ENCODE measurements at regions not wholly inside any gene's neighbourhood (a gene's known extent, or its start where the extent isn't known, plus 50 kb on each side); places are given as distances from the start of the nearest gene placed in this dataset.

- Histone ChIP-seq H3K9ac (ENCODE audit: low read length) (no peak overlapping the region), H3K4me3 (ENCODE audit: low read length) (no peak overlapping the region), H3K9me2 (ENCODE audit: insufficient read depth, low read length) (no peaks in the 10 kb centered on the region)
Measured at GRCh38 chr1:221309723-221310122, 430.5 kb downstream of the HLX start.

GRCh38 chr1:221310180-221310579 is 430.9 kb downstream of the HLX start:
- H3F3A ChIP-seq (ENCODE audit: insufficient read depth, low read length, poor library complexity, severe bottlenecking) = no peaks in the 10 kb centered on the region

More at GRCh38 chr1:221309723-221310122, 430.5 kb downstream of the HLX start:
- TF ChIP-seq REST (IDR thresholded peaks at IDR 0.05; ENCODE audit: borderline replicate concordance) (no peak), MXI1 (conservative IDR thresholded peaks at IDR 0.05; ENCODE audit: poor library complexity, severe bottlenecking) (no peak), EZH2 (IDR thresholded peaks at IDR 0.05; ENCODE audit: borderline replicate concordance, insufficient read depth, low read length, poor library complexity, severe bottlenecking) (no peak), EP300 (conservative IDR thresholded peaks at IDR 0.05; ENCODE audit: poor library complexity, severe bottlenecking) (no peak)
- Histone ChIP-seq H3K36me3 (ENCODE audit: insufficient read depth, low read length) (no peaks in the 10 kb centered on the region), H3K4me2 (ENCODE audit: low read length) (no peak overlapping the region), H3K9me3 (ENCODE audit: low read length) (no peaks in the 10 kb centered on the region), H3K27me3 (ENCODE audit: insufficient read depth, low read depth, low read length) (no peaks in the 10 kb centered on the region), H3K27ac (ENCODE audit: low read length) (no peak overlapping the region), H2AFZ (ENCODE audit: low read depth, low read length) (no peak overlapping the region), H4K20me1 (ENCODE audit: insufficient read depth) (no peaks in the 10 kb centered on the region), H3K79me2 (replicated peaks; ENCODE audit: insufficient read depth, low read length) (no peaks in the 10 kb centered on the region), H3F3A (ENCODE audit: insufficient read depth, low read length, poor library complexity, severe bottlenecking) (no peaks in the 10 kb centered on the region)

GRCh38 chr1:221315330-221315729 is 426.6 kb downstream of the DUSP10 start:
- no peak overlapping the region for H3K4me3 ChIP-seq (ENCODE audit: low read length)
- H3K27me3 ChIP-seq (ENCODE audit: insufficient read depth, low read depth, low read length) = no peaks in the 10 kb centered on the region
- H3F3A ChIP-seq (ENCODE audit: insufficient read depth, low read length, poor library complexity, severe bottlenecking) = no peaks in the 10 kb centered on the region
- no peak overlapping the region for H3K9ac ChIP-seq (ENCODE audit: low read length)
- TF ChIP-seq SMC3 (conservative IDR thresholded peaks at IDR 0.05; ENCODE audit: poor library complexity) (no peak), RAD21 (conservative IDR thresholded peaks at IDR 0.05) (no peak), REST (IDR thresholded peaks at IDR 0.05; ENCODE audit: borderline replicate concordance) (no peak), POLR2AphosphoS5 (IDR thresholded peaks at IDR 0.05) (no peak), CTCF (IDR thresholded peaks at IDR 0.05; ENCODE audit: poor library complexity, severe bottlenecking) (no peak), TAF1 (IDR thresholded peaks at IDR 0.05; ENCODE audit: low read depth) (no peak), EP300 (conservative IDR thresholded peaks at IDR 0.05; ENCODE audit: poor library complexity, severe bottlenecking) (no peak), MXI1 (conservative IDR thresholded peaks at IDR 0.05; ENCODE audit: poor library complexity, severe bottlenecking) (no peak), EZH2 (IDR thresholded peaks at IDR 0.05; ENCODE audit: borderline replicate concordance, insufficient read depth, low read length, poor library complexity, severe bottlenecking) (no peak)
- no peaks in the 10 kb centered on the region for H3K9me2 ChIP-seq (ENCODE audit: insufficient read depth, low read length)
- no peak overlapping the region for H2AFZ ChIP-seq (ENCODE audit: low read depth, low read length)
- H3K27ac ChIP-seq (ENCODE audit: low read length) = no peak overlapping the region
- H3K4me2 ChIP-seq (ENCODE audit: low read length) = no peak overlapping the region
- H3K79me2 ChIP-seq (replicated peaks; ENCODE audit: insufficient read depth, low read length) = no peaks in the 10 kb centered on the region
- H3K9me3 ChIP-seq (ENCODE audit: low read length) = no peaks in the 10 kb centered on the region
- no peaks in the 10 kb centered on the region for H4K20me1 ChIP-seq (ENCODE audit: insufficient read depth)
- H3K36me3 ChIP-seq (ENCODE audit: insufficient read depth, low read length) = no peaks in the 10 kb centered on the region

More at GRCh38 chr1:221310180-221310579, 430.9 kb downstream of the HLX start:
- no peak overlapping the region for H2AFZ ChIP-seq (ENCODE audit: low read depth, low read length)
- H3K27me3 ChIP-seq (ENCODE audit: insufficient read depth, low read depth, low read length) = no peaks in the 10 kb centered on the region
- no peaks in the 10 kb centered on the region for H4K20me1 ChIP-seq (ENCODE audit: insufficient read depth)
- H3K9ac ChIP-seq (ENCODE audit: low read length) = no peak overlapping the region
- H3K27ac ChIP-seq (ENCODE audit: low read length) = no peak overlapping the region
- no peak for TF ChIP-seq POLR2AphosphoS5 (IDR thresholded peaks at IDR 0.05)
- no peaks in the 10 kb centered on the region for H3K36me3 ChIP-seq (ENCODE audit: insufficient read depth, low read length)
- no peak overlapping the region for H3K4me3 ChIP-seq (ENCODE audit: low read length)
- H3K79me2 ChIP-seq (replicated peaks; ENCODE audit: insufficient read depth, low read length) = no peaks in the 10 kb centered on the region
- H3K4me2 ChIP-seq (ENCODE audit: low read length) = no peak overlapping the region
- H3K9me3 ChIP-seq (ENCODE audit: low read length) = no peaks in the 10 kb centered on the region
- H3K9me2 ChIP-seq (ENCODE audit: insufficient read depth, low read length) = no peaks in the 10 kb centered on the region
